HL-60 (cell line): ENCODE measurements at regions not wholly inside any gene's neighbourhood (a gene's known extent, or its start where the extent isn't known, plus 50 kb on each side); places are given as distances from the start of the nearest gene placed in this dataset.

ENCODE experiments used
- GABPA ChIP-seq: IDR thresholded peaks from 2 replicates; pipeline ENCODE4 v1.6.1; 2012; ENCODE audit warnings: low read depth
- POLR2AphosphoS5 ChIP-seq: IDR thresholded peaks from 2 replicates; pipeline ENCODE4 v1.6.1; 2012; ENCODE audit warnings: low read depth
- SPI1 ChIP-seq: IDR thresholded peaks from 2 replicates; pipeline ENCODE4 v1.6.1; 2012; ENCODE audit warnings: low read depth, mild to moderate bottlenecking, borderline replicate concordance
- TF ChIP-seq, protein P1 (sequence below): IDR thresholded peaks from one replicate; pipeline ENCODE4 v1.5.1; 2011; ENCODE audit warnings: low read length, control low read depth, inconsistent platforms; ENCODE audit not compliant: insufficient read depth
- TF ChIP-seq, protein P2 (sequence below): IDR thresholded peaks from 2 replicates; pipeline ENCODE4 v1.6.1; 2012; ENCODE audit warnings: low read depth; ENCODE audit not compliant: insufficient replicate concordance

DNA sequence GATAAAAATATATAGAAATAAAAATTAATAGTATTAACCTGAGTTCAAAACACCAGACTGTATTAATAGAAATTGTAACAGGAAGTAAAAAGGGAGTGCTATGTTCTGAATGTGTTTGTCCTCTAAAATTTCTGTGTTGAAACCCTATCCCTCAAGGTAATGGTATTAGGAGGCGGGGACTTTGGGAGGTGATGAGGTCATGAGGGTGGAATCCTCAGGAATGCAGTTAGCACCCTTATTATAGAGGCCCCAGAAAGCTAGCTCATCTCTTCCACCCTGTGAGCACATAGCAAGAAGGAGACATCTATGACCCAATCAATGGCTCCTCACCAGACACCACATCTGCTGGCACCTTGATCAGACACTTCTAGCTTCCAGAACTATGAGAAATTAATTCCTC lies 124.5 kb downstream of the CMPK2 start:
- TF ChIP-seq, protein P1, sequence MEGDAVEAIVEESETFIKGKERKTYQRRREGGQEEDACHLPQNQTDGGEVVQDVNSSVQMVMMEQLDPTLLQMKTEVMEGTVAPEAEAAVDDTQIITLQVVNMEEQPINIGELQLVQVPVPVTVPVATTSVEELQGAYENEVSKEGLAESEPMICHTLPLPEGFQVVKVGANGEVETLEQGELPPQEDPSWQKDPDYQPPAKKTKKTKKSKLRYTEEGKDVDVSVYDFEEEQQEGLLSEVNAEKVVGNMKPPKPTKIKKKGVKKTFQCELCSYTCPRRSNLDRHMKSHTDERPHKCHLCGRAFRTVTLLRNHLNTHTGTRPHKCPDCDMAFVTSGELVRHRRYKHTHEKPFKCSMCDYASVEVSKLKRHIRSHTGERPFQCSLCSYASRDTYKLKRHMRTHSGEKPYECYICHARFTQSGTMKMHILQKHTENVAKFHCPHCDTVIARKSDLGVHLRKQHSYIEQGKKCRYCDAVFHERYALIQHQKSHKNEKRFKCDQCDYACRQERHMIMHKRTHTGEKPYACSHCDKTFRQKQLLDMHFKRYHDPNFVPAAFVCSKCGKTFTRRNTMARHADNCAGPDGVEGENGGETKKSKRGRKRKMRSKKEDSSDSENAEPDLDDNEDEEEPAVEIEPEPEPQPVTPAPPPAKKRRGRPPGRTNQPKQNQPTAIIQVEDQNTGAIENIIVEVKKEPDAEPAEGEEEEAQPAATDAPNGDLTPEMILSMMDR: no peak
- TF ChIP-seq SPI1 (no peak), POLR2AphosphoS5 (no peak), GABPA (no peak)
- TF ChIP-seq, protein P2, sequence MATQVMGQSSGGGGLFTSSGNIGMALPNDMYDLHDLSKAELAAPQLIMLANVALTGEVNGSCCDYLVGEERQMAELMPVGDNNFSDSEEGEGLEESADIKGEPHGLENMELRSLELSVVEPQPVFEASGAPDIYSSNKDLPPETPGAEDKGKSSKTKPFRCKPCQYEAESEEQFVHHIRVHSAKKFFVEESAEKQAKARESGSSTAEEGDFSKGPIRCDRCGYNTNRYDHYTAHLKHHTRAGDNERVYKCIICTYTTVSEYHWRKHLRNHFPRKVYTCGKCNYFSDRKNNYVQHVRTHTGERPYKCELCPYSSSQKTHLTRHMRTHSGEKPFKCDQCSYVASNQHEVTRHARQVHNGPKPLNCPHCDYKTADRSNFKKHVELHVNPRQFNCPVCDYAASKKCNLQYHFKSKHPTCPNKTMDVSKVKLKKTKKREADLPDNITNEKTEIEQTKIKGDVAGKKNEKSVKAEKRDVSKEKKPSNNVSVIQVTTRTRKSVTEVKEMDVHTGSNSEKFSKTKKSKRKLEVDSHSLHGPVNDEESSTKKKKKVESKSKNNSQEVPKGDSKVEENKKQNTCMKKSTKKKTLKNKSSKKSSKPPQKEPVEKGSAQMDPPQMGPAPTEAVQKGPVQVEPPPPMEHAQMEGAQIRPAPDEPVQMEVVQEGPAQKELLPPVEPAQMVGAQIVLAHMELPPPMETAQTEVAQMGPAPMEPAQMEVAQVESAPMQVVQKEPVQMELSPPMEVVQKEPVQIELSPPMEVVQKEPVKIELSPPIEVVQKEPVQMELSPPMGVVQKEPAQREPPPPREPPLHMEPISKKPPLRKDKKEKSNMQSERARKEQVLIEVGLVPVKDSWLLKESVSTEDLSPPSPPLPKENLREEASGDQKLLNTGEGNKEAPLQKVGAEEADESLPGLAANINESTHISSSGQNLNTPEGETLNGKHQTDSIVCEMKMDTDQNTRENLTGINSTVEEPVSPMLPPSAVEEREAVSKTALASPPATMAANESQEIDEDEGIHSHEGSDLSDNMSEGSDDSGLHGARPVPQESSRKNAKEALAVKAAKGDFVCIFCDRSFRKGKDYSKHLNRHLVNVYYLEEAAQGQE: no peak
